GM19324 (cell line): ENCODE measurements at regions not wholly inside any gene's neighbourhood (a gene's known extent, or its start where the extent isn't known, plus 50 kb on each side); places are given as distances from the start of the nearest gene placed in this dataset.
"Not testable (repeated sequence)": the region's sequence is repeated elsewhere in the genome, so short reads cannot be mapped to it uniquely, and the experiment has no call there.

Experiments
- ATAC-seq: cut with Tn5 transposase; IDR thresholded peaks from one replicate; pipeline ENCODE4 v1.9.1; 2021; ENCODE audit warnings: mild to moderate bottlenecking, moderate library complexity; ENCODE audit not compliant: unreplicated experiment, low FRiP score

DNA sequence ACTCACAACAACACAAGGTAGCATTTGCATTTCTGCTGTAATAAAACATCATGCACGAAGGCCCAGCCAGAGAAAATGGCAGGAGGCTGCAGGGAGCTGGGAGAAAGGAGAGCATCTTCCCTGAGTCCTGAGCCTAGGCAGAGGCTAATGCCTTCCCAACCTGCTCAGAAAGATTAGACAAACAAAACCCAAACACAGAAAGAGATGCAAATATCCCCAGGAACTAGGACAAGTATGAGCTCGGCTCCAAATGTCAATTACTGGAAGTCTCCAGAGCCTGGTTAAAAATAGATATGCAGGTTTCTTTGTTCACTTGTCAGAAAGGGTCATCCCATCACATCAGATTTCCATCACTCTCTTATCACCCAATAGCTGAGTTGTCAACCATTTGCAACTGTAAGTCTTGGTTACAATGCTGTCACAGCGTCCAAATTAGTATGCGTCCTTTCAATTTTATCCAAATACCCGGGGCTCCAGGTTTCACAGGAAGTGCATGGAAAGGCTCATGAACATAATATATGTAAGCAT, 316.5 kb upstream of the CELF2 start:
- ATAC-seq = no peak

DNA sequence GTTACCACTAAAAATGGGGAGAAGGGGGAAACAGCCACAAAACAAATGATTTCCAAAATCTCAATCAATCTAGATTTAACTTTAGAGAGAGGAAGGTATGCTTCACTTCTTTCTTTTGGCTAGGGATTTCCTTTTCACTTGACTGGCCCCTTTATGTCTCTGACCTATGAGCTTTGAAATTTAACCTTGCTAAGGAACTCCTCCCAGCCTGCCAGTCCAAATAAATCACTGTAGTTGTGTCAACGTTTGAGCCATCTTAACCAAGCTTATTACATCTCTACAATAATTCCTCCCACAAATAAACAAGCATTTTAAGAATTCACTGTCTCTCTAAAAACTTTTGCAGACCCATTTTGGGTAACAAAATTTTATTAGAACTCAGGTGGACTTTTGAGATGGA, 315.5 kb upstream of the CELF2 start:
- ATAC-seq = no peak

- ATAC-seq = no peak
These were observed 314.3 kb upstream of the CELF2 start for GRCh38 chr10:10703382-10703781.

GRCh38 chr10:10712155-10712704, 305.4 kb upstream of the CELF2 start:
- no peak for ATAC-seq

DNA sequence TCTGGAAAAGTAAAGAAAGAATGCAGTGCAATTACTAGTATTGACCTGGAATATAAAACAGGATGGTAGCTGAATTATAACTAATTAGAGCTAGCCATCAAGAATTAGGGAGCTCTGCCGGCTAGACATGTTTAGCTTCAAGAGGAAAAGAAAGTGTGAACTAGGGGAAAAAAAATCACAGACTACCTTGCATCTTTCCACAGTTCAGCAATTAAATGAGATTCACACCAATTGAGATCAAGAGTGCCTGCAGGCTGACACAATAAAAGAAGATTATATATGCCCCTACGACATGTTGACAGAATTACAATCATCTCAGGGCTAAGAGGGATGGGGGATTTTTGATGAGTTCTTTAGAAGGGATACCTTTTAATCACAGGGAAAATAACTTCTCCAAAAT, 303.3 kb upstream of the CELF2 start:
- no peak for ATAC-seq

GRCh38 chr10:10716972-10717371, 300.7 kb upstream of the CELF2 start:
- ATAC-seq = no peak

- ATAC-seq = no peak
These were observed 295.2 kb upstream of the CELF2 start for GRCh38 chr10:10722422-10722821.

DNA sequence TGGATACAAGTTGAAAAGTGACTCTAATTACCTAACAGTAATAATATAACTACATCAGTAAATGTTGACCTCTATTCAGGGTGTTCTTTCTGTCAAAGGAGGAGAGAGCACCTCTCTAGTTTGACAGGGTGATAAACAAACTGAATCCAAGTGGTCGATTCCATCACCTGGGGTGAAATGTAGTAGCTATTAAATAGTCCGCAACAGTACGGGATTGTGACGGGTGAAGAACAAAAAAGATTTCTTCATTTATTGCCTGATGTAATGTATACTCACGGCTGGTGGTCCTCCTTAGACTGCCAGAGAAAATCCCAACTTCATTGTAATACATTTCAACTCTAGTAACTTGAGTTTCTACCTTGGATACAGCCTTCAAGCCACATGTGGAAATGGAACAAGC, 292.5 kb upstream of the CELF2 start:
- no peak for ATAC-seq

DNA sequence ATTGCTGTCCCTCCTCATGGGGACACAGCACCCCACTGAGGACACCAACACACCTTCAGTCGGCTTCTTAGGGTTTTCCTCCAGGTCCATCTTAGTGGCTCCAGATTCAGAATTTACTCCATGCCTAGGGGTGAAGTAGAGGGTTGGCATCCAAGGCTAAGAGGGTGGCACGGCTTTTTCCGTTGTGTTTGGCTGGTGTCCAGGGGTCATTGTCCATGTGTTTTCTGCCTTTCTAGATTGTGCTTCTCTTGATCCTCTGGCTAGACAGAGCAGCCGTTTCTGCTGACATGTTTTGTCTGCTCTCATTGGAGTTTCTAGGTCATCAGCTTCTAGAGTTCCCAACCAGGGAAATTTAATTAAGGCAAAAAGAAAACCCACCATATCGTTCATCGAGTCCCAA, 291.6 kb upstream of the CELF2 start:
- ATAC-seq = no peak

GRCh38 chr10:10727411-10727810, 290.3 kb upstream of the CELF2 start:
- ATAC-seq = not testable (repeated sequence)

DNA sequence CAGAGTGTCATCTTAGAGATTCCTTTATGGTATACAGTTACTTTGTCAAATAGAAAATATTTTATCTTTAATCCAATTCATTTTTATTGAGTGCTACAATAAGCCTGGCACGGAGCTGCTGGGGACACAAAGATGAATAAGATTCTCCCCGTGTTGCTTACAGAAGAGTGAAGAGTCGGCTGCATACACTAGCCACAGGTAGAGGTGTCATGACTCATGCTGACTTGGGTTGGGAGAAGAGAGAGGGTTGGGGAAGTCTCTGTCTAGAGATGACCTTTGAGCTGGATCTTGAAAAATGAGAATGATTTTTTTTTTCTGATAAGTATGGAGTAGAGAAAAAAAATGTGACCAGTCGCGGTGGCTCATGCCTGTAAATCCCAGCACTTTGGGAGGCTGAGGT, 289.9 kb upstream of the CELF2 start:
- no peak for ATAC-seq

GRCh38 chr10:10730471-10731043, 287.1 kb upstream of the CELF2 start:
- ATAC-seq = no peak

- no peak for ATAC-seq
These were observed 286.3 kb upstream of the CELF2 start for GRCh38 chr10:10731366-10731765.

DNA sequence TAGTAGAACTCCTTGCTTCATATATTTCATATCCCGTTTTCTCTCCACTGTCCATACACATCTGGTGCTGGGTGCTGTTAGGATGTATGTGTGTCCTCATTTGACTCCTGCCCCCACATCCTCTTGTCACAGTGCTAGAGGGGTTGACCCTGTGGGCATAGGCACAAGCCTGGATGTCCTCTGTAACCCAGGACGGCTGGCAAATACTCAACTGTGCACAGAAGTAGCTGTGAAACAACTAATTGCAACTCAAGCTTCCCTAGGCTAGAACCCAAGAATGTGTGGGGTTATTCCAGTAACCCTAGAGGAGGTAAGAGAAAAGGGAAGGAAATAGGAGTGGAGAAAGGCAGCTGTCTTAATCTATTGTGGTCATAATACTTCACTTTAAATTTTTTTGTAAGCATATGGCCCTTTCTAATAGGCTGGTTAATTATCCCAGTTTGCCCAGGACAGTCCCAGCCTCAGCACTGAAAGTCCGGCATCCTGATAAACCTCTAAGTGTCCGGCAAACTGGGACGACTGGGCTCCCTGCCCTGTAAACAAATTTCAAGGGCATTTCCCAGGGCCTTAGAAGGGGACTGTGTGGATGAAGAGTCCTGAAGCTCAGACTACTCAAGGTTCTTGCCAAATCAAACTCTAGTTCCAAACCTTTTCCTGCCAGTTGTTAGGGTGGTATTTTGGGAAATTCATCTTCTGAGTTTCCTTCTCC, 283.2 kb upstream of the CELF2 start:
- no peak for ATAC-seq

DNA sequence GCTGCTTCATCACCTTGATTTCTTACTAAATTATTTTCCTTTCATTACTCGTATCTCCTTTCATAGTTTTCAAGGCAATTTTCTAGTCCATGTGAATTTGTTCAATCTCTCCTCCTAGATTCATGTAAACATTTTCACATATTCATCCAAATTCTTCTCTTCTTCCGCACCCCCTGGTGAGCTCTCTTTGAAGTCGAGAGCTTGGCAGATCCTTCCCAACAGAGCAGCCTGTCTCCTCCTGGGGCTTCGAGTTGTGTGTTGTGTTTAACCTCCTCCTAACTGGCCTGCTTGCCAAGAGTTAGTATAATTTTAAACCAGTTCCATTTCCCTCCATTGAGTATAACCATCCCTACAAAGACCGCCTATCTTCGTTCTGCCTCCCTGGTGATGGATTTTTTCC, 272.4 kb upstream of the CELF2 start:
- ATAC-seq = no peak

- no peak for ATAC-seq
These were observed 262.2 kb upstream of the CELF2 start for GRCh38 chr10:10755490-10755889.

- ATAC-seq = no peak
These were observed 259.4 kb upstream of the CELF2 start for GRCh38 chr10:10758306-10758705.

- ATAC-seq = not testable (repeated sequence)
These were observed 257.9 kb upstream of the CELF2 start for GRCh38 chr10:10759806-10760205.

DNA sequence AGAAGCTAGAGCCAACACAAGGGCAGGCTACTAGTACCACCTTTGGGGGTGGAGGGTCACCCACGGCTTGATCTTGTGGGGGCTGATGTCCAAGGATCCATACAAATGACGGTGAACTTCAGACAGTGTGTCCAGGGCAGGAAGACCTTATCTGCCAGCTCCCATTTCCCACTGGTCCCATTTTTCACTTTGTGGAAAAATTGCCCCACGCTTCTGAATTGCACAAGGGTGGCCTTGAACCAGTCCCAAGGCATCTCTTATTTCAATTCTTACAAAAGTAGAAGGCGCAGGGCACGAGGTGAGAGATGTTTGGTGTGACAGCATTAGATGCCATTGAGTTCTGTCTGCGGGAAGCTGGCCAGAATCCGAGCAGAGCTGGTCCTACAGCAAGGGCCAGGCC, 252.7 kb upstream of the CELF2 start:
- no peak for ATAC-seq

DNA sequence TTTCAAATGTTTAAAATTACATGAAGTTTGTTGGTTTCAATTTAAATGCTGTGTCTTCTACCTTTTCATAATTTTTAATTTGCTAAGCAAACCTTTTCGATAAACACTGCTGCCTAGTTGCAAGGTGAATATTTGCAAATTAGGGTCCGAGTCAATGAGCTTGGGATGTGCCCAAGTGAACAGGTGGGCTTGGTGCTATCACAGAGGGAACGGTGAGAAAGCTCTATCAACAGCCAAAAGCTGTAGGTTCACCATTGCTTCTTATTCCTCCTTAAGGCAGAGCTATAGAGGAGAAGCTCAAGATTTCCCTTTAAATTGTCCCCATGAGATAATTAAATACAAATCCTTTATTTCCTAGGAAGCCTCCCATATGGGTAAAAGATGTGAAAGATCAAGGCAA, 245.3 kb upstream of the CELF2 start:
- ATAC-seq = no peak

- no peak for ATAC-seq
These were observed 244.7 kb upstream of the CELF2 start for GRCh38 chr10:10772874-10773508.

DNA sequence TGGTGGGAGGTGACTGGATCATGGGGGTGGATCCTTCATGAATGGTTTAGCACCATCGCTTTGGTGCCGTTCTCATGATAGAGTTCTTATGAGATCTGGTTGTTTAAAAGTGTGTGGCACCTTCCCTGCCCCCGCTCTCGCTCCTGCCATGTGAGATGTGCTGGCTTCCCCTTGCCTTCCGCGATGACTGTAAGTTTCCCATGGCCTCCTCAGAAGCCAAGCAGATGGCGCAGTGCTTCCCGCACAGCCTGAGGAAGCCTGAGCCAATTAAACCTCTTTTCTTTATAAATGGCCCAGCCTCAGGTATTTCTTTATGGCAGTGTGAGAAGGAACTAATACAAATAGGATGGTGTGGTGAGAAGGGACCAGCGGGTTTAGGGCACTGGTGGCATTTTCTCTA, 243.3 kb upstream of the CELF2 start:
- no peak for ATAC-seq
